GM18520 (cell line): ENCODE measurements at regions not wholly inside any gene's neighbourhood (a gene's known extent, or its start where the extent isn't known, plus 50 kb on each side); places are given as distances from the start of the nearest gene placed in this dataset.

Source experiments
- ATAC-seq: cut with Tn5 transposase; IDR thresholded peaks from one replicate; pipeline ENCODE4 v1.9.1; 2021; ENCODE audit not compliant: unreplicated experiment

DNA sequence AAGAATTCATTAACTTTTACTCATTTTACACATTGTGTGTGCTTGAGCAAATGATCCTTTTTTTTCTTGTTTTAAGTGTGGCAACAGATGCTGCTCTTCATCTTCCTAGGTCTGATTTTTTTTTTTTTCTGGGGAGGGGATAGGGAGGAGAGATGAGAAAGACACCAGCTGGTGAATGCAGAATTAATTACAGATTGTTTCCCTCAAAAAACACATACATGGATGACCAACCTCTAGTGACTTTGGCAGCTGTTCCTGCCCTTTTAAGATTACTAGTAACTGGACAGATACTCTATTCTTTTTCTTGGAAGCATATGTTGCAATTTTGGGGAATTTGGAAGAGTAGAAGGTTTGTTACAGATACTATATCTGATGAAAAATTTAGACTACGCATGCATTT, 103.6 kb upstream of the MYO16 start:
- no peak for ATAC-seq

DNA sequence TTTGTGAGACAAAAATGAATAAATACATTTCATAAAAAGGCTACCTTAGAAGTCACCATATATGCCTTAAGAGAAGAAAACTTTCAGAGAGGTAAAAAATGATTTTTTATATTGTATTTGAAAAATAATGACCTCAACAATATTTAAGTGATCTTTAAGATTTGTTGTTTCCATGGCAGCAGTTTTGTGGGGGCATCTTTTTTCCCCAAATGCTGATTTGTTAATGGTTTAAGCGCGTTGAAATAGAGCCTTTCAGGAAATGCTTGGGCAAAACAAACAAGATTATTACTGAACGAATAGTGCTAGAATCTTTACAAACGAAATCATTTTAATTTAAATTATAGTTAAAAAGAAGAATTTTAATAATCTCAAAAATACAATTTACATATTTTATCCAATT, 103.1 kb upstream of the MYO16 start:
- no peak for ATAC-seq

DNA sequence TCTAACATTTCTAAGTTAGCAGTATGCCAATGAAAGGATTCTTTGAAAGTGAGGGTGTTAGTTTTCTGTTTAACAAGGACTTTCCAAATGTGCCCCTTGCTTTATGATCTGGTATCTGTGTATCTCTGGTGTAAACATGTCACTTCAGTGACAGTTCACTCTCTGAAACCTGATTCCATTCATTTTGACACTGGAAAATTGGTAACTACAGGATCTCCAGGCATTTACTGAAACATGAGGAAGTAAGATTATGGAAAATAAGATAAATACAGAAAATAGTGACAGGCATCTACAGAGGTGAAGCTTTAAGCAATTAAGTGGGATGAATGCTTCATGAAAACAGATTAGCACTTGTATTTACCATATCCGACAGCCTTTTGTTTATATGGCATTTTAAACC, 101.6 kb upstream of the MYO16 start:
- no peak for ATAC-seq

DNA sequence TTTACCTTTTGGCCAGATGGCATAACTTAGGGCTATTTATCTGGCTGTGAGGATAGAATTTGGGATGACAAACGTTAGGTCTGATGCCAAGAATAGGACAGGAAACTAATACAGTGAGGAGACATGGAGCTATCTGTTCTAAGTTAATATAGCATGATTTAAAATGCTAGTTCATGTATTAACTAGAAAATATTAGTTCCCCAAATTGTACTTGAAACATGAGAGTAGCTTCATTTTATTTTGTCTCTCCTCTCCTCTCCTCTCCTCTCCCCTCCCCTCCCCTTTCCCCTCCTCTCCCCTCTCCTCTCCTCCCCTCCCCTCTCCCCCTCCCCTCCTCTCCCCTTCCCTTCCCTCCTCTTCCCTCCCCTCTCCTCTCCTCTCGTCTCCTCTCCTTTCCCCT, 101.1 kb upstream of the MYO16 start:
- ATAC-seq, result no peak

DNA sequence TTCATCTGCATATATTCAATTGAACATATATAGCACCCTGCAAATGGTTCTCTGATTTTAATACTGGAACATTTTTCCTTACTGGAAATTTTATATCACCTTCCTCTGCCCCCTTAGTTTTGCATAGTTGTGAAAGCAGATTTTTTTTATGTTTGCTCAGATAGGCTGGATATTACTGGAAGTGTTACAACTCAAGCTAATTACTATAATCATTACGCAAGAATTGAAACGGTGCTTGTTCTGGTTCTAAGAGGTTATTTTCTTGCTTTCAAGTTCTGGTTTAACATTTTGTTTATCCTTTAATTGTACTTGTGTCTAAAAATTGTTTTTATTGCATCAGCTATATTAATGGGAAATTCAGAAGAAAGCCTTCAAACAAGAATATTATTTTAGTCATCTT, 95.6 kb upstream of the MYO16 start:
- ATAC-seq, result no peak

DNA sequence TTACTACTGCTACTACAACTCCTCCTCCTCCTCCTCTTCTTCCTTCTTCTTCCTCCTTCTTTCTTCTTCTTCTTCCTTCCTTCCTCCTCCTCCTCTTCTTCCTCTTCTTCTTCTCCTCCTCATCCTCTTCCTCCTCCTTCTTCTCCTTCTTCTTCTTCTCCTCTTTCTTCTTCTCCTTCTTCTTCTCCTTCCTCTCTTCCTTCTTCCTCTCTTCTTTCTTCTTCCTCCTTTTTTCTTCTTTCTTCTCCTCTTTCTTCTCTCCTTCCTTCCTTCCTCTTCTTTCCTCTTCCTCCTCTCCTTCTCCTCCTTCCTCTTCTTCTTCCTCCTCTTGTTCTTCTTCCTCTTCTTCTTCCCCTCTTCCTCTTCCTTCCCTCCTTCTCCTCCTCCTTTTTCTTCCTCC, 94.7 kb upstream of the MYO16 start:
- ATAC-seq, result no peak

DNA sequence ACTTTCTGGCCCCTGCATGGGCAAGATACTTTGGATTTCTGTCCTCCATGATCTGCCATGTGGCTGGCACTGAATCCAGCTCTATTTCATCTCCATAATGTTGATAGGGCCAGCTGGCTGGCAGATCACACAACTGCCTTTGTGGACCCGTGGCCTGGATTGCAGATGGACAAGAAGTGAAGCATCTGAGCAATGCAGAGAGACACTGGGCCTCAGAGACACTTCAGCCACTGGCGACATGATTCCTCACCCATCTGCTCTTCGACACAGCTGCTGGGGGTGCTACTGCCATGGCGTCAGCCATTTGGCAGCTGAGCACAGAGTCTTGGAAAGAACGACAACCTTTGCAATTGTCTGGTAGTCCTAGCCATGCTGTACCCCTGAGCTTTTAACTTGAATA, 79.5 kb upstream of the MYO16 start:
- ATAC-seq, result no peak

DNA sequence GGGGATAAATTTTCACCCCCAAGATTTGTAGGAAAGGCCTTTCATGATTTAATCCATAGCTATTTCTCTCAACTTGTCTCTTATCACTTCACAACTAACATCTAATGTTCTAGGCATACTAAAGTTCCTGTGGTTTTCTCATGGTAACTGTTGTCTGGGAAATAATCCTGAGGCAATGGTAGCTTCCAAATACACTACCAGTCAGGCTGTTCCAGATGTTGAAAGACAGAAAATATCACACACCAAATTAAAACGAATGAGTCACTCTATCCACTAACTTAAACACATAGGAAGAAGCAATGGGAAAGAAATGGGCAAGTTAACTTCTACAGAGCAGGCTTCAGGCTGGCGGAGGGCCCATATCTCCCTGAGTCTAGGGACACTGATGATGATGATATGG, 77.7 kb upstream of the MYO16 start:
- no peak for ATAC-seq

DNA sequence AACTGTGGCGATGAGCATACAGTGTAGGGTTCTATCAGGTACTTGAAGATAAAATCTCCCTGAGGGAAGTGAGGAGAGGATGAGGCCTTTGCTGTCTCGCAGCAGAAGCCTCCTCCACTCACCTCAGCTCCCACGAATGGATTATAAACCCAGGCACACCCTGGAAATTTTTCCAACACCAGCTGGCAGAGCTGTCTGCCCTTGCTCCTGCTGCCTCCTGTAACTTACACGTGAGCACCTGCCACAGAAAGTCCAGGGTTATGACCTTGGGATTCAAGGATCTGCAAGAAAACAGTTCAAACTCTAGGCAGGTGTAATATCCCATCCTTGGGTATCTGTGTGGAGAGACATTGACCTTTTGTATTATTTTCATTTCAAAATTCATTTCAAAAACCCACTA, 70.9 kb upstream of the MYO16 start:
- no peak for ATAC-seq

DNA sequence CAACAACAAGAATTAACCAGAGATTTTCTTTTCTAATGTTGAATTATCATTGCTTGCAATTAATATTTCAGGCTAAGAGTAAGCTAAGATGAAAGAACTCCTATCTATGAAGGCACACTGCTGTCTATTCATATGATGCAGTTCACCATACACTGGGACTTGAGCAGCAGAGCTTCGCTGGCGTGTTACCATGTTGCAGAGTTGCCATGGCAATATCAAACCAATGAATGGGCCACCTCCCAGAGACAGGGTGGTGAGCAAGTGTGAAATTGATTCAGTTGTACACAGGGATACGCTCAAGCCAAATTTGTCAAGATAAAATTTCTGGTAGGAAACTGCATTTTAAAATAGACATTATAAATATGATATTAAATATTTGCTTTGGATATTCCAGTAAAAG, 69.3 kb upstream of the MYO16 start:
- ATAC-seq, result no peak

DNA sequence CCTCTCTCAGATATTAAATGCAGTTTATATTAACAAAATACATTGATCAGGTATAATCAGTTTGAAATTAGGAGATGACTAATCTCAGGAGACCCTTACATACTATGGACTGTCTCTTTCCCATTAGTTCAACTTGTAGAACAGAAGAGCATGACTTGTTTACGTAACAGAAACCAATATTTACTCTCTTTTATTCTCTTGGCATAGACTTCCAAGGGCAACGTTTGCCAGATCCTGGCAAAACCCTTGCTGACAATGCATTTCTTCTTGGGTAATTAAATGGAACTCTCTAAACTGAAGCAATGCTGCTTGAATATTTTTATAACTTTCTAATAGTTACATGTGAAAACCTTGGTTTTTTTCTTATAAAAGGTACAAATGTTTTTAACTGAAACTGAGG, 68.3 kb upstream of the MYO16 start:
- ATAC-seq, result no peak

DNA sequence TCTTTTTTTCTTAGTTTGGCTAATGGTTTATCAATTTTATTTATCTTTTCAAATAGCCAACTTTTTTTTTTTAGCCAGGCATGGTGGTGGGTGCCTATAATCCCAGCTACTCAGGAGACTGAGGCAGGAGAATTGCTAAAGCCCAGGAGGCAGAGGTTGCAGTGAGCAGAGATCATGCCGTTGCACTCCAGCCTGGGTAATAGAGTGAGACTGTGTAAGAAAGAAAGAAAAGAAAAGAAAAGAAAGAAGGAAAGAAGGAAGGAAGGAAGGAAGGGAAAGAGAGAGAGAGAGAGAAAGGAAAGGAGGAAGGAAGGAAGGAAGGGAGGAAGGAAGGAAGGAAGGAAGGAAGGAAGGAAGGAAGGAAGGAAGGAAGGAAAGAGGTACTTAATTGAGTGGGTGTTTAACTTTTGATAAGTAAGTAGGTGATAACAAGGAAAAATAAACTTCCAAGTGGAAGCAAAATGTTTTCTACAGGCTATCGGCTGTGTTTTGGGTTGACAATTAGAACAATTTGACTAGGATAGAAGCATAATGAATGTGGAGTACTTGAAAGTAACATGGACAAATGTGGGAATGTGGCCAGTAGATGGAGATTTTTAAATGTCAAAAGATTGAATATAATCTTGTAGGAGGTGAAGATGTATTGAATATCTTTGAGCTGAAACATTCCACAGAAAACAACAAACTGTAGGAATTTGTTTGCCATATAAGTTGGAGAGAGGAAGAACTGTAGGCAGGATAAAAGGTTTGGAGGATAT, 62.8 kb upstream of the MYO16 start:
- no peak for ATAC-seq

DNA sequence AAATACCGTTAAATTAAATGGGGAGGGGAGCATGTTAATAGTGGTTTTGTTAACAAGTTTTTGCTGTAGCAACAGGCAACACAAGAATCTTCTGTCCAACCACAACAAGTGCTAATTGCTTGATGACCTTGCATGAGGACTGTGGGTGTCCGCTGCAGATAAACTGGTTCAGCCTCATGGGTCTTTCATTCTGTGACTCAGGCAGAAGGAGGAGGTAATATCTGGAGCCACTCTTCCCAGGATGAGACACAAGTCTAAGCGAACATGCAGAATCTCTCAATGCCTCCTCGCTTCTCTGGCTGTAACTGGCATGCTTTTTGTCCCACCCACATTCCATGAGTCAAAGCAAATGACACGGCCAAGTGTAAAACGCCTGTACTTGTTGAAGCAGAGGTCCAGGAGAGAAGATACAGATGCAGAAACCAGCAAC, 56.6 kb upstream of the MYO16 start:
- no peak for ATAC-seq

DNA sequence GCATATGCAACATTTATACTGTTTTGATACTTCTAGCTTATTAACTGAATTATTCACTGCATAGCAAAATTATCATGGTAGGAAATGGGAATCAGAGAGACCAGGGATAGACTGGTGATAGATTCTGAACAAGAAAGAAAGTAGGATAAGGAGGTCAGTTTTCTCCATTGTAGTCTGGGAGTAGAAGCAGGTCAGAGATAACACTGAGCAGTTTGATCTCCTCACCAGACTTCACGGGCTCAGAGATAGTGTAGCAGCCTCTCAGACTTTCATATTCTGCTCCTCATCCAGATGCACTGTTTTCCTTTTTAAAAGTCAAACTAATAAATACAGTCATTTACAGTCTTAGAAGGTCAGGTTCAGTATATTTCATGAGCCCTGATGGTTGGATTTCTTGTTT, 56.0 kb upstream of the MYO16 start:
- no peak for ATAC-seq

DNA sequence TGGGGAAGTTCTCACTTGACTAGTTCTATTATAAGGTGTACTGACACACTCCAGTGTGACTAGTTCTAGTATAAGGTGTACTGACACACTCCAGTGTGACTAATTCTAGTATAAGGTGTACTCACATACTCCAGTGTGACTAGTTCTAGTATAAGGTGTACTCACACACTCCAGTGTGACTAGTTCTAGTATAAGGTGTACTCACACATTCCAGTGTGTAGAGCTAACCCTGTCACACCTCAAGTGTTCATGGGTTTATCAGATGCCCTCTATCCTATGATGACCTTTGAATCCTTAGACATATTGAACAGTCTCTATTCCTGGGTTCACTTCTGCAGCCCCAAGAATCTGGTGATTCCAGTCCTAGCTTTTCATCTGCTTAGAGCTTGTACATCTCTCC, 54.6 kb upstream of the MYO16 start:
- no peak for ATAC-seq

DNA sequence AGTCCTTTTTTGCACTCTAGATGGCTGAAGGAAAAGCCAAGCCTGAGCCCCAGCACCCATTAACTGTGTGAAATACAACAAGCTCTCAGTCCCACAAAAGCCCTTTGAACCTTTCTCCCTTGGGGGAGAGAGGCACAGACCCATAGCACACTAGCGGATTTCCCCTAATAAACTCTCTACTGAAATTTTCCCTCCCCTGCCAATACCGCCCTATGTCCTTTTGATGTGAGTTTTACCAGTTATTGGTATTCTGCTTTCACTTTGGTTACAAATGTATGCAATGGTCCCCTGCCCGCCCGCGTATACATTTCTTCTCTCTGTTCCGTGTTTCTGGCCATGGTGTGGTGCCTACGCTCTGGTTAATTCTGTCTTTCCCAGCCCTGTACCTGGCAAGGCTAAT, 54.0 kb upstream of the MYO16 start:
- ATAC-seq, result no peak
